ENCODE measurements at regions not wholly inside any gene's neighbourhood (a gene's known extent, or its start where the extent isn't known, plus 50 kb on each side); places are given as distances from the start of the nearest gene placed in this dataset.

DNA sequence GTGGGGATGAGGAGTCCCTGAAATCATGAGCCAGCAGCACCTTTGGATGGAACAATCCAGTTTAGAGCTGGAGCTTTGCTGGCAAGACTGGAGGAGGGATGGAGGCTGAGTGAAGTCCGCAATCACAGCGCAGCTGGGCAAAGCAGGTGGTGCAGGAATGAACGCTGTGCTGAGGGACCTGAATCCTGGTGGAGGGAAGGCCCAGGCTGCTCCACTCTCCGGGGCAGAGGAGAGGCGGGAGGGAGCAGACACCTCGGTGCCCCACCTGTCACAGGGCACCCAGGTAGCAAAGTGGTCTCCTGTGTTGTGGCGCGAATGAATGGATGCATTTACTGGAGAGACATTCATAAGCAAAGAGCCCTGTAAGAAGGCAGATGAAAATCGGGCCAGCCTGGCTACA is 124.8 kb upstream of the ANO1 start:
- no peak for DNase-seq

- DNase-seq = no peak
Observed at GRCh38 chr11:69954756-69955155, 123.4 kb upstream of the ANO1 start.

DNA sequence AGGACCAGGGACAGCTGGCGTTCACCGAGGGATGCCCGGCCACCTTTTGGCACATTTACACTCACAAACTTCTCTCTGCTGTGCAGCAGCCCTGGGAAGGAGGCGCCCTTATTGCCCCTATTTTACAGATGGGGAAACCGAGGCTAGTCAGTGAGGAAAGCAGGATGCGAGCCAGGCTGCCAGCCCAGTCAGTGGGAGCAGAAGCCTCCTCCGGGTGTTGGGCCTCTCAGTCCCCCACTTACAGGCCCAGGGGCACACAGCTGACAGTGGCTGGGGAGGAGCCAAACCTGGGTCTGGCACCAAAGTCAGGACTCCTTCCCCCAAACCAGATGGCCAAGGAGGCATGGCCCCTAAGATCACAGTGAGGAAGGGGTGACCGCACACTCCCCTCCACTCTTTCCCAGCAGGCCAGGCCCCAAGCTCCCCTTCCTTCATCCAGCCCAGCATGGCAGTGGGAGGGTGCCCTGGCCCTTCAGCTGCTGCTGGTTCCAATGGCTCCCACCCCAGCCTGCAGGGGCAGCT is 121.4 kb upstream of the ANO1 start:
- DNase-seq = no peak

GRCh38 chr11:69957849-69958248 is 120.3 kb upstream of the ANO1 start:
- no peak for DNase-seq

- no peak for DNase-seq
Observed at GRCh38 chr11:69958308-69958707, 119.8 kb upstream of the ANO1 start.

DNA sequence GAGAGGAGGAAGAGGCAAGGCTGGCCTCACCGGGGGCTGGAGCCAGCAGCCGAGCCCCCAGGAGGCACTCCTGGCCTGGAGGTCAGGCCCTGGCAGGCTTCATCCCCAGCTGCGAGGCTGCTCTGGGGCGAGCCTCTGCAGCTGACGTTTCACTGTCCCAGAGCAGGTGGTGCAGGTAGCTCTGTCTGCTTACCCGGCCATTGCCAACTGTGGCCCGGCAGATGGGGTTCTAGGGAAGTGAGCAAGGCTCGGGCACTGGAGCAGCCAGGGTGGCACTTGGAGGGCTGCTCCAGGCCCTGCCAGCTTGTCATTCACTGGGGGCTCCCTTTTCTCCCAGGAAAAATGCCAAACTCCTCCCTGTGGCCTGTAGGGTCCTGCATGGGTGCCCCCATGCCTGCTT is 118.7 kb upstream of the ANO1 start:
- no peak for DNase-seq

GRCh38 chr11:69961738-69962137 is 116.4 kb upstream of the ANO1 start:
- DNase-seq = no peak

DNA sequence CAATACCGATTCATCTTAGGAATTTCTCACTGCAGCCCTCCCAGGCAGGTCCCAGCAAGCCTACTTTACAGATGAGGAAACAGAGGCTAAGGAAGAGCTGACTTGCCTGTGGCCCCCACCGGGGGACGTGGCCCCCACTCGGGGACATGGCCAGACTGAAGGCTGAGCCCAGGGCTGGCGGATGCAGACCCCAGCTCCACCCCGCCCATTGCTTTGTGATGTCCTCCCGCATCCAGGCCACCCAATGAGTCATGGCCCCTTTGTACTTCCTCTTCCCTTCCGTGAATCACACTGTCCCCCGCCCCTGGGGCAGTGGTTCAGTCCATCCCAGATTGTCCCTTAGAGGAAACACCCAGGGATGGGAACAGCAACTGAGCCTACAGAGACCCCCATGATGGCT is 116.0 kb upstream of the ANO1 start:
- DNase-seq = no peak

DNA sequence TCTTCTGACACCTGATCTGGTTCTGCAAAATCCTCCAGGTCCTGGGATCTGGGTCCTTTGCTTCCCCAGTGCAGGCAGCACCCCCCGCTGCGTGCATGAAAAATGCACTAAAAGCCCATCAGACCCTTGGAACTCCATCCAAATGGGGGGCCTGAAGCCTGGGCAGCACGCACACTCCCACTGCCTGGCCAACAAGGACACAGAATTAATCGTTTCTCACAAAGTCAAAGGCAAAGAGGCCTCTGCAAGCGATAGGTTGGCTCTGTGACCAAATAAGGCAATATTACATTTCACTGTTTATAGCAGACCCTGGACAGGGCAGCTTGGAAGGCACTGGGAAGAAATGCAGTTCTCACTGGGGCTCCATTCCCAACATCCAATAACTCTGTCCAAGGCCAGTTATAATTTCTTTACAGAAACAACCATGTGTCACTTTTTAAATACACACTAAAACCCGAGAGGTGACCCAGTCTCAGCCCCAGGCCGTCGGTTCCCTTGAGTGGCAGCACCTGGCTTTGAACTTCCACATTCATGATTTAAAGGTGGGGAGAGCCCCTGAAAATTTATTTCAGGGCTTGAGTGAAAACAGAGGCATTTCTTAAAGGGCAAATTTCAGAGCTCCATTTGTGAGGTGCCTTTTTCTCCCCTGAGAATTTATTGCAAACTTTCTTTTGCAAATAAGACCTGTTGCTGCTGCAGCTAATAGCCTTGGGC is 114.4 kb upstream of the ANO1 start:
- no peak for DNase-seq

GRCh38 chr11:69964247-69964643 is 113.9 kb upstream of the ANO1 start:
- no peak for DNase-seq

DNA sequence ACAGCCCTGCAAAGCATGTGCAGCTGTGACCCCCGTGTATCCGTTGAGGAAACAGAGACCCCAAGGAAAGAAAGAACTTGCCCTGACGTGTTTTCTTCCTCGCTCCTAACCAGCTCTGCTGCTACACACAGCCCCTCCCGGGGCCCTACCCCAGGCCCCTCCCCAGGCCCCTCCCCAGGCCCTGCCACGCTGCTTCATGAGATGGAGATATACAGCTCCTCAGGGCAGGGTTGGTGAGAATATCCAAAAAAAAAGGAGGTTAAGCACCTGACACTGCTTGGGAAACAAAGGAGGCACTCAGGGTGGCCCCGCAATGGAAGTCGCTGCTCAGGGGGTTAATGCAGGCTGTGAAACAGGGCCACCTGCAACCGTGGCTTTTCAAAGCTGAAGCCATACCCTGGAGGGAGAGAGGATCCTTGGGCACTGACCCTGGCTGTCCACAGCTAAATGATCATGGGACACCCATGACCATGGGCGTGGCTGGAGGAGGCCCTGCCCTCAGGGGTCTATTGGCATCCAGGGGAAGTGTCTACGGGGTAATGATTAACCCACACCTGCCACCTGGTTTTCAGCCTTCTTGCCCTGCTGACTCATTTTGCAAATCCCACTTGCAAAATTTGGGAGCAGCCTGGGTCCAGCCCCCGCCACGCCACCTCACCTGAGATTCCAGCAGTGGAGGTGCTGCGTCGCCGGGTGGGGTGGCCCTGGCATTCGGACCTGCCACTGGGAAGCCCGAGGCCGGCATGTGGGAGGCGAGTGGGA is 112.1 kb upstream of the ANO1 start:
- no peak for DNase-seq

- DNase-seq = no peak
Observed at GRCh38 chr11:69966583-69966835, 111.6 kb upstream of the ANO1 start.

DNA sequence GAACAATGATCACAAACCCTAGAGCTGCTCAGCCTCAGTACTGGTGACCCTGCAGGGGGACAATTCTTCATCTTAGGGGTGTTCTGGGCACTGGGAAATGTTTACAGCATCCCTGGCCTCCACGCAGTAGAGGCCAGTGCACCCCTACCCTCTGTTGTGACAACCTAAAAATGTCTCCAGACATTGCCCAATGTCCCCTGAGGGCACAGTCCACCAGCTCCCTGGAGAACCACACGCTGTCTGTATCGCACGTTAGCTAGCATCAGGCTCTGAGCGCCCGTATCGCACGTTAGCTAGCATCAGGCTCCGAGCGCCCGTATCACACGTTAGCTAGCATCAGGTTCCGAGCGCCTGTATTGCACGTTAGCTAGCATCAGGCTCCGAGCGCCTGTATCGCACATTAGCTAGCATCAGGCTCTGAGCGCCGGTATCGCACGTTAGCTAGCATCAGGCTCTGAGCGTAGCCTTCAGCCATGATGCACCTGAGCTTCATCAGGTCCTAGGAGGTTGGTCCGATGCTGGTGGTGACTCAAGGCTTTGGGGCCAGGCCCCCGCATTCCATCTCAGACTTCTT is 111.1 kb upstream of the ANO1 start:
- DNase-seq = no peak

DNA sequence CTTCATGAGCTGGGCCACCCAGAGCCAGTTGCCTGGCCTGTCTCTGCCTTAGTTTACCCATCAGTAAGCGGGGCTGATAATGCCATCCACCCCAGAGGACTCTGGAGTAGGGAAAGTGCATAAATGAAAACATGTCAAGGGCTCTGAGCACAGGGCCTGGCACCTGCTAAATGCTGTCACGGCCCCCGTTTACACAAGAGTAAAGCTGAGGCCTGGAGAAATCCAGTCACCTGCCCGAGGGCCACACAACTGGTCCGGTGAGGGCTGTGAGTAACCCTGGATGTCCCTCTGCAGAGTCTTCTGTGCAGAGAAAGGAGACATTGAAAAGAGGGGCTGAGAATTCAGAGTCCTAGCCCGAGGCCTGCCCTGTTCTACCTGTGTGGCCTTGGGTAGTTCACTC is 110.6 kb upstream of the ANO1 start:
- no peak for DNase-seq

DNA sequence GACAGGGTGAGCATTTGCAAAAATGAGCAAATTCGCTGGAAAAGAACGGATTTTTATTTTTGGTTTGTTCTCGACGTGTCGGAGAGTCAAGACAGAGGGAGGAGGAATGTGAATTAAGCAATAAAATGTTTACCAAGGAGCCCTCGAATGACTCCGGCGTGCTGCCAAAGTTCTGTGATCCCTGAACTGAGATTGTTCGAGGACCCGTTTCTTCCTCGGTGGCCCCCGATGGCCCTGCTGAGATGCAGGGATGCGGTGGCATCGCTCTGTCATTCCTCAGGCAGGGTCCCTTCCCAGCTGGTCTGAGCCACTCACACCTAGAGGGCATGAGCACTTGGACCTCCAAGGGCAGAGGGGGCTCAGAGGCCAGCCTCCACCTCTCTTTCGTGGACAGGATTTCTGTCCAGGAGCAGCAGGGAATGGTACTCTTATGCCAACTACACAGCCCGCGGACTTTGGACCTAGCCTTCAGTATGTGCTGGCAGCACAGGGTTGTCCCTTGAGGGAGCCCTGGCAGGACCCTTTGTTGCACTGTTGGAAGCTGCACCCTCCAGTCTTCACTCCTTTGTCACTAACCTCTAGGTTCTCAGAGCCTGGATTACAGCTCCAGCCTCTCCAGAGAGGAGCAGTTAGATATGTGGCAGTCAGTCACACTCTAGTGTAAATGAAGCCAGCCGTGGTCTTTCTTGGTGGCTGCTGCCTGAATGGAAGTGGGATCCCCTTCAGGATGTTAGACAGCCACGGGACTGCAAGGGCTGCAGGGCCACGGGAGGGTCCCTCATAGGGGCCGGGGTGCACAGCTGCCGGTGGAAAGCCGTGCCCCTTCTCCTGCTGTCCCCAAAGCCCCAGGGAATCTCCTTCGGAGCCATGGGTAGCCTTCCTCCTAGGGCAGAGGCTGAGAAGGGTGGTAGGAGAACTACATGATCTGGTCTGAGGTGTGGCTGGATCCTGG is 109.4 kb upstream of the ANO1 start:
- no peak for DNase-seq

- no peak for DNase-seq
Observed at GRCh38 chr11:69969890-69970784, 108.0 kb upstream of the ANO1 start.

GRCh38 chr11:69970785-69971535 is 107.2 kb upstream of the ANO1 start:
- no peak for DNase-seq

- no peak for DNase-seq
Observed at GRCh38 chr11:69971741-69972140, 106.4 kb upstream of the ANO1 start.

- DNase-seq = no peak
Observed at GRCh38 chr11:69972351-69972802, 105.7 kb upstream of the ANO1 start.

DNA sequence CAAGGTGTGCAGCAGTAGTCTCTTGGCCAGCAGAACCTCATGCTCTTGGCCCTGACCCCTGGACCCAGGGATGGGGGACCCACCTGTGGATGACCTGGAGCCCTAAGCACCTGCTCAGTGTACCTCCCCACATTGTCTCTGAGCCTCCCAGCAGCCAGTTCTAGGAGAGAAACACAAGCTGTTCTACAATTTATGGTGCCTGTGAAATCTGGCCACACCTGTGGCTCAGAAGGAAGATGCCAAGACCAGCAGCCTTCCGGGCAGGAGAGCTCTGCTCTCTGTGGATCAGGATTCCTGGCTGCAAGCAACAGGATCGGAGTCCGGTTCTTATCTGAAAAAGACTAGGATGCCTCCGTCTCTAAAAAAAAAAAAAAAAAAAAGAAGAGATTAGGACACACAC is 103.6 kb upstream of the ANO1 start:
- DNase-seq = no peak

DNA sequence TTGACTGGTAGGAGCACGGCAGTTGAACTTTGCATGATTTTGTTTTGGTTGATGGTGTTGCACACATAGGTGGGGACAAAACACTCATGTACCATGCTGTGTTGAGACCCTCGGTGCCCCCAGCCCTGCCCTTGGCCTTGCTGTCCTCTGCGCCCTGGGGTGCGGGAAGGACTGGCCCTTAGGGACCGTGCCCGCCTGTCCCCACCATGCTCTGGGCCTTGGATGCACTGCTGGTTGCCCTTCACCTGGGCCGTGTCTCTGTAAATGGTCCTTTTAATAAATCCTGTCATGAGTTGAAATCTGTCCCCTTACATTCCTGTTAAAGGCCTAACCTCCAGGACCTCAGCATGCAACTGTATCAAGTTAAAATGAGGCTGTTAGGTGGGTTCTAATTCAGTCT is 102.3 kb upstream of the ANO1 start:
- DNase-seq = no peak
